Mucosa of descending colon (tissue), 3 donors: ENCODE measurements at regions not wholly inside any gene's neighbourhood (a gene's known extent, or its start where the extent isn't known, plus 50 kb on each side); places are given as distances from the start of the nearest gene placed in this dataset.
"Not testable (repeated sequence)": the region's sequence is repeated elsewhere in the genome, so short reads cannot be mapped to it uniquely, and the experiment has no call there.

ENCODE experiments used
- ATAC-seq: fragments of 200-7000 bp; cut with Tn5 transposase; one replicate; pipeline ENCODE4 v1.9.1; 2020; ENCODE audit warnings: mild to moderate bottlenecking, moderate library complexity
- DNase-seq, 3 donors: peaks; one replicate each; pipeline ENCODE4 v3.0.0-alpha.2; 2020
- H3K36me3 ChIP-seq: fragments of 200-600 bp; one replicate; pipeline ENCODE4 v1.8.0; 2021; ENCODE audit warnings: low read depth, mild to moderate bottlenecking
- H3K4me1 ChIP-seq: fragments of 200-600 bp; one replicate; pipeline ENCODE4 v1.8.0; 2021; ENCODE audit warnings: low read depth, mild to moderate bottlenecking
- H3K4me3 ChIP-seq: fragments of 200-600 bp; one replicate; pipeline ENCODE4 v1.8.0; 2021; ENCODE audit warnings: mild to moderate bottlenecking
- H3K9me3 ChIP-seq: fragments of 200-600 bp; one replicate; pipeline ENCODE4 v1.8.0; 2021; ENCODE audit warnings: mild to moderate bottlenecking
- intact Hi-C, 2 donors: fragments of 100-400 bp; cut with DNase I in 1 of 2; cut with micrococcal nuclease in 1 of 2; formaldehyde crosslinking; loops; one replicate each; pipeline versions ENCODE4 v1.11.0 to v1.11.1; 2022; cut with DNase I, micrococcal nuclease
- TF ChIP-seq, protein P1 (sequence below): fragments of 200-600 bp; IDR thresholded peaks from one replicate; pipeline ENCODE4 v1.8.0; 2022; ENCODE audit warnings: antibody characterized with exemption, mild to moderate bottlenecking
- donor health status: DM: no; HTN: no; CAD: no; lungs with moderate emphysema.
- donor health status: DM: no; HTN: no; CAD: no.
- donor health status: DM: no; HTN: yes; CAD: no.

GRCh38 chr11:89583580-89583979 lies 92.4 kb upstream of the NOX4 start:
- intact Hi-C loops = no loop called here
- DNase-seq = no peak
- ATAC-seq = peak; percentile 94
- Histone ChIP-seq H3K36me3 (no peaks in the 10 kb centered on the region), H3K4me1 (peaks cover 2% of the 10 kb centered on the region), H3K4me3 (no peak overlapping the region), H3K9me3 (no peaks in the 10 kb centered on the region)
- TF ChIP-seq, protein P1, sequence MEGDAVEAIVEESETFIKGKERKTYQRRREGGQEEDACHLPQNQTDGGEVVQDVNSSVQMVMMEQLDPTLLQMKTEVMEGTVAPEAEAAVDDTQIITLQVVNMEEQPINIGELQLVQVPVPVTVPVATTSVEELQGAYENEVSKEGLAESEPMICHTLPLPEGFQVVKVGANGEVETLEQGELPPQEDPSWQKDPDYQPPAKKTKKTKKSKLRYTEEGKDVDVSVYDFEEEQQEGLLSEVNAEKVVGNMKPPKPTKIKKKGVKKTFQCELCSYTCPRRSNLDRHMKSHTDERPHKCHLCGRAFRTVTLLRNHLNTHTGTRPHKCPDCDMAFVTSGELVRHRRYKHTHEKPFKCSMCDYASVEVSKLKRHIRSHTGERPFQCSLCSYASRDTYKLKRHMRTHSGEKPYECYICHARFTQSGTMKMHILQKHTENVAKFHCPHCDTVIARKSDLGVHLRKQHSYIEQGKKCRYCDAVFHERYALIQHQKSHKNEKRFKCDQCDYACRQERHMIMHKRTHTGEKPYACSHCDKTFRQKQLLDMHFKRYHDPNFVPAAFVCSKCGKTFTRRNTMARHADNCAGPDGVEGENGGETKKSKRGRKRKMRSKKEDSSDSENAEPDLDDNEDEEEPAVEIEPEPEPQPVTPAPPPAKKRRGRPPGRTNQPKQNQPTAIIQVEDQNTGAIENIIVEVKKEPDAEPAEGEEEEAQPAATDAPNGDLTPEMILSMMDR = no peak

DNA sequence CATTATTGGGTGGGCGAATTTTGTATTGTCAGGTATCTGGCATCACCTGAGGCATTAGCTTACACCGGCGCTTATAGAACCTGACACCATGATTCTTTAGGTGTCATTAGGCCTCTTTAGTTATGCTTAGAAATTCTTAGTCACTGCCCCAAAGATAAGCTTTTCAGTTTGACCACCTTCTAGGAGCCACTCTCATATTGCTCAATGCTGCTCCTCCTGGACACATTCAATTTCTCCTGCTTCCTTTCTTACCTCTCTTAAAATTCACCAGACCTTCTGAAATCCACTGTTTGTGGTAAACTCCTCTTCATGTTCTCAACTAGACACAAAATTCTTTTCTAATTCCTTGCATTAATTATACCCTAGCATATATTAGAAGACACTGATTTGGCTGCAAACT lies 93.9 kb upstream of the NOX4 start:
- intact Hi-C loops, DNase-seq, H3K9me3 ChIP-seq, H3K4me3 ChIP-seq, ATAC-seq, H3K4me1 ChIP-seq, H3K36me3 ChIP-seq: not testable (repeated sequence)

DNA sequence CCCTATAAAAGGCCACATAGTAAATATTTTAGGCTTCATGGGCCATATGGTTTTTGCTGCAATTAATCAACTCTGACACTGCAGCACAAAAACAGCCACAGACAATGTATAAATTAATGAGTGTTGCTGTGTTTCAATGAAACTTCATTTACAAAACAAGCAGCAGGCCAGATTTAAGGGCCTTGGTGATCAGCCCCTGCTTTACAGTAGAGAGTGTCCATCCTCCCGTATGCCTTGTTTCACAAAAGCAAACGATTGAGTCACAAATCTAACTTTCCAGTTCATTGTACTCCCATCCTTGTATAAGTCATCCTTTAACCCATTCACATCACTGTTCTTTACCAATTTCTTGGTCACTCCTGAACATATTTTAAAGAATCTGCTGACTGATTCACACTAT lies 94.3 kb upstream of the NOX4 start:
- ATAC-seq, H3K4me3 ChIP-seq, H3K36me3 ChIP-seq, DNase-seq, H3K4me1 ChIP-seq, intact Hi-C loops, H3K9me3 ChIP-seq: not testable (repeated sequence)

DNA sequence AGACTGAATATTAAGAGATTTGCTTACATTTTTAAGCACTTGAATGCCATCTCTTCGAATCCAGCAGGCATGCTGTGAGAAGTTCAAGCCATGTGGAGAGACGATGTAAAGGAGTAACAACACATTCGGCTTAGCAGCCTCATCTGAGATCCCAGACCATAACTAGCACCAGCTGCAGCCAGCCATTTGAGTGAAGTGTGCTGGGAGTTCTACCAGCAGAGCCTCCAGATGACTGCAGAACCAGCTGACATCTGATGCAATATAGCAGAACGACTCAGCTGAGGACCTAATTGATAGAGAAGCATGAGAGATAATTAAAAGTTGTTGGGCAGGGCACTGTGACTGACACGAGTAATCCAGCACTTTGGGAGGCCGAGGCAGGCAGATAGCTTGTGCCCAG lies 98.2 kb upstream of the NOX4 start:
- H3K9me3 ChIP-seq, intact Hi-C loops, H3K36me3 ChIP-seq, DNase-seq, ATAC-seq, H3K4me3 ChIP-seq, H3K4me1 ChIP-seq: not testable (repeated sequence)

DNA sequence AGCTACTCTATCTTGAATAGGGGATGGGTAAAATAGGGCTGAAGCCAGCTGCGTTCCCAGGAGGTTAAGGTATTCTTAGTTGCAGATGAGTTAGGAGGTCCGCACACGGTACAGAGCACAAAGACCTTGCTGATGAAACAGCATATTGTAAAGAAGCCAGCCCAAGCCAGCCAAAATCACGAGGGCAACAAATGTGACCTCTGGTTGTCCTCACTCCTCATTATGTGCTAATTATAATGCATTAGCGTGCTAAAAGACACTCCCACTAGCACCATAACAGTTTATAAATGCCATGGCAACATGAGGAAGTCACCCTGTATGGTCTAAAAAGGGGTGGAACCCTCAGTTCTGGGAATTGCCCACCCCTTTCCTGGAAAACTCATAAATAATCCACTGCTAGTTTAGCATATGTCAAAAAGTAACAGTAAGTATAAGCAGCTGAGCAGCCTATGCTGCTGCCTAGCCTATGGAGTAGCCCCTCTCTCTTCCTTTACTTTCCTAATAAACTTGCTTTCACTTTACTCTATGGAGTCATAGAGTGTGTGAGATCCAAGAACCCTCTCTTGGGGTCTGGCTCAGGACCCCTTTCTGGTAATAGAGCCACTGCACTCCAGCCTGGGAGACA lies 98.9 kb upstream of the NOX4 start:
- H3K4me1 ChIP-seq, intact Hi-C loops, DNase-seq, H3K4me3 ChIP-seq, H3K9me3 ChIP-seq, H3K36me3 ChIP-seq, ATAC-seq: not testable (repeated sequence)

DNA sequence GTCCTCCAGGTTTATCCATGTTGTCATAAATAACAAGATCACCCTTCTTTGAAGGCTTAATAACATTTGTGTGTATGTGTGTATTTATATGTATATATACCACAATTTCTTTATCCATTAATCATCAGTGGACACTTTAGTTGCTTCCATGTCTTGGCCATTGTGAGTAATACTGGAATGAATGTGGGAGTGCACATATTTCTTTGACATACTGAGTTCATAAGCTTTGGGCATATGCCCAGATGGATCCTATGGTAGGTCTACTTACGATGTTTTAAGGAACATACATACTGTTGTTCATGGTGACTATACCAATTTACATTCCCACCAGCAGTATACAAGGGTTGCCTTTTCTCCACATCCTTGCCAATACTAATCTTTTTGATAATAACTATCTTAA lies 108.8 kb upstream of the TRIM77 start:
- H3K4me3 ChIP-seq, H3K4me1 ChIP-seq, ATAC-seq, H3K36me3 ChIP-seq, intact Hi-C loops, H3K9me3 ChIP-seq, DNase-seq: not testable (repeated sequence)

DNA sequence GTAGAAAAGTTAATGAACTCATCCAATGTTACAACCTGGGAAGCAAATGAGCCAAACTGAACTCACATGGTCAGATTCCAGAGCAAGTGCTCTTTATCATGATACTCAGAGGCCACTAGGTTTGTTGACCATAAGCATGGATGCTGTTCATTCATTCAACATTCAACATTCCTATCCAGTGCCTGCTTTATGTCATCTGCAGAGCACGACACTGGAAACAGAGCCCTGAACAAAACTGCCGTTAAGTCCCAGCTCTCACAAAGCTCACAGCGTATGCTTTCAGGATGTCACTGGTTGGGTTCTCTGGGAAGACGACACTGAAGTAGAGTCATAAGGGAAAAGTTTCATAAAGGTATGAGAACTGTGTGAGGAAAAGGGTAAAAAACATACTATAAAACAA lies 105.8 kb upstream of the TRIM77 start:
- intact Hi-C loops = no loop called here
- H3K4me3 ChIP-seq = no peak overlapping the region
- no peak for ATAC-seq
- H3K4me1 ChIP-seq = no peaks in the 10 kb centered on the region
- no peaks in the 10 kb centered on the region for H3K36me3 ChIP-seq
- no peak for DNase-seq
- H3K9me3 ChIP-seq = no peaks in the 10 kb centered on the region
- TF ChIP-seq, protein P1 = no peak

DNA sequence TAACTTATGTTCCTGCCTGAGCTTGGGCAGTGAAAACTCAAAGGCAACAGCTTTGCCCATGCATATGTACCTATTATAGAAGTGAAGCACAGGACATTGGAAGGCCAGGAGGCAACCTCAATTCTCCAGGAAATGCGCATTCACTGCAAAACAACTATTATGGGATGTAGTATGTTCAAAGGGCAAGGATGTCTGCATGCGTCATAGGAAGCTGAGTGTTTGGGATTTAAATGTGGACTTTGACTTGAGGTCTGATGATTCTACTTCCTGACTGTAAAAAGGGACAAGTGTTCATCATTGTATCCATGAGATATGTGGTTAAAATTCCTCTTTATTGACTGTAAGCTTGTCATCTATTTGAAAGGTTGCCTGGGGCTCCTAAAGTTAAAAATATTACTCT lies 103.3 kb upstream of the TRIM77 start:
- peak; percentile 98 for ATAC-seq
- H3K4me3 ChIP-seq, H3K36me3 ChIP-seq, H3K9me3 ChIP-seq, H3K4me1 ChIP-seq, intact Hi-C loops: not testable (repeated sequence)
- peak in 1 of 3 donors; percentile 41 for DNase-seq

DNA sequence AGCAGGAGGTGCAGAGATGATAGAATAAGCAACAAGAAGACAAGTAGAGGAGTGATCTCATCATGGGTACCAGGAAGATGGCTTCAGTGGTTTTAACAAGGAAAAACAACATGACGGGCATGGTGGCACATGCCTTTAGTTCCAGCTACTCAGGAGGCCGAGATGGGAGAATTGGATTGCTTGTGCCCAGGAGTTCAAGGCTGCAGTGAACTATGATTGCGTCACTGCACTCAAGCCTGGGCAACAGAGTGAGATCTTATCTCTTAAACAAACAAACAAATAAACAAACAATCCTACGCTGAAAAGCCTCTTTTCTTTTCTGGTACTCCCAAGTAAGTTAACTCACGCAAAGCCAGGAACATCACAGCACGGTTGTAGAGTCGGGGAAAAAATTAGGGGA lies 102.6 kb upstream of the TRIM77 start:
- DNase-seq, H3K4me3 ChIP-seq, H3K9me3 ChIP-seq, H3K36me3 ChIP-seq, H3K4me1 ChIP-seq, intact Hi-C loops, ATAC-seq: not testable (repeated sequence)
